HTR-8/SVneo (cell line): ENCODE measurements at regions not wholly inside any gene's neighbourhood (a gene's known extent, or its start where the extent isn't known, plus 50 kb on each side); places are given as distances from the start of the nearest gene placed in this dataset.
"Not testable (repeated sequence)": the region's sequence is repeated elsewhere in the genome, so short reads cannot be mapped to it uniquely, and the experiment has no call there.

Experiments used
- DNase-seq: peaks from one replicate; pipeline ENCODE4 v3.0.0; 2011; ENCODE audit warnings: low spot score, mixed read lengths; ENCODE audit not compliant: insufficient read length
- FAIRE-seq: peaks from 2 replicates; lab custom pipeline; 2011; peaks lifted over from hg19 to GRCh38; lab: Jason Lieb, UNC

GRCh38 chr2:143844986-143845385 is 674.9 kb downstream of the ZEB2 start:
- FAIRE-seq (no peak), DNase-seq (no peak)

- FAIRE-seq (no peak), DNase-seq (no peak)
Measured at GRCh38 chr2:143843686-143844085, 676.2 kb downstream of the ZEB2 start.

GRCh38 chr2:143842836-143843235 is 677.1 kb downstream of the ZEB2 start:
- DNase-seq (no peak), FAIRE-seq (no peak)

- DNase-seq (no peak), FAIRE-seq (no peak)
Measured at GRCh38 chr2:143841935-143842334, 678.0 kb downstream of the ZEB2 start.

GRCh38 chr2:143840601-143841000 is 679.3 kb downstream of the ZEB2 start:
- no peak for DNase-seq
- no peak for FAIRE-seq

- DNase-seq (no peak), FAIRE-seq (no peak)
Measured at GRCh38 chr2:143840194-143840593, 679.7 kb downstream of the ZEB2 start.

- no peak for FAIRE-seq
Measured at GRCh38 chr2:143839456-143839855, 680.5 kb downstream of the ZEB2 start.

GRCh38 chr2:143837055-143837454 is 682.9 kb downstream of the ZEB2 start:
- FAIRE-seq, DNase-seq: not testable (repeated sequence)

More at GRCh38 chr2:143839456-143839855, 680.5 kb downstream of the ZEB2 start:
- DNase-seq = no peak

- FAIRE-seq (no peak), DNase-seq (no peak)
Measured at GRCh38 chr2:143835481-143835880, 684.4 kb downstream of the ZEB2 start.

- DNase-seq = no peak
- no peak for FAIRE-seq
Measured at GRCh38 chr2:143833015-143833660, 686.8 kb downstream of the ZEB2 start.

GRCh38 chr2:143830476-143830875 is 689.4 kb downstream of the ZEB2 start:
- FAIRE-seq = no peak
- DNase-seq = no peak

GRCh38 chr2:143828763-143829537 is 691.0 kb downstream of the ZEB2 start:
- FAIRE-seq (no peak), DNase-seq (no peak)

GRCh38 chr2:143824791-143825190 is 695.1 kb downstream of the ZEB2 start:
- DNase-seq = no peak
- no peak for FAIRE-seq

GRCh38 chr2:143823876-143824275 is 694.7 kb downstream of the ARHGAP15 start:
- FAIRE-seq (no peak), DNase-seq (no peak)

- FAIRE-seq (no peak), DNase-seq (no peak)
Measured at GRCh38 chr2:143823296-143823695, 694.1 kb downstream of the ARHGAP15 start.

GRCh38 chr2:143822736-143823135 is 693.5 kb downstream of the ARHGAP15 start:
- FAIRE-seq = no peak
- no peak for DNase-seq

- DNase-seq = no peak
- FAIRE-seq = no peak
Measured at GRCh38 chr2:143819764-143820163, 690.5 kb downstream of the ARHGAP15 start.

GRCh38 chr2:143819190-143819735 is 690.0 kb downstream of the ARHGAP15 start:
- DNase-seq (no peak), FAIRE-seq (no peak)
